ENCODE measurements at regions not wholly inside any gene's neighbourhood (a gene's known extent, or its start where the extent isn't known, plus 50 kb on each side); places are given as distances from the start of the nearest gene placed in this dataset.

GRCh38 chr3:94779699-94780098 lies 716.8 kb downstream of the NSUN3 start:
- H3K4me2 ChIP-seq (ENCODE audit: insufficient read depth, low read length), result no peak overlapping the region
- in situ Hi-C loops (cut with MboI) (no loop called here), intact Hi-C loops (cut with micrococcal nuclease) (no loop called here)
- CTCF ChIA-PET (ENCODE audit: low intra/inter-chr PET ratio), result no interaction called here
- BruUV-seq (replicated peaks), result no TSS peak
- no peaks in the 10 kb centered on the region for H3K27me3 ChIP-seq (ENCODE audit: control insufficient read depth in 2 of 2, insufficient read depth in 2 of 2, low read length in 2 of 2)
- POLR2A ChIA-PET, result no interaction called here
- no peak overlapping the region for H3K9ac ChIP-seq (ENCODE audit: insufficient read depth in 1 of 2, low read depth in 2 of 2, low read length in 2 of 2)
- no peak overlapping the region for H3K4me3 ChIP-seq
- DNase-seq (ENCODE audit: extremely low read depth in 1 of 4, low spot score in 3 of 4) (no peak), ATAC-seq (no peak), FAIRE-seq (no peak)
- no peaks in the 10 kb centered on the region for H3K4me1 ChIP-seq (replicated peaks in 1 of 2; ENCODE audit: control insufficient read depth in 2 of 2, insufficient read depth in 2 of 2, low read length in 2 of 2)
- H3K27ac ChIP-seq (ENCODE audit: extremely low read depth, low read depth, low read length), result no peak overlapping the region
- no peak overlapping the region for H2AFZ ChIP-seq (ENCODE audit: low read depth, low read length)
- no peaks in the 10 kb centered on the region for H3K36me3 ChIP-seq (ENCODE audit: control insufficient read depth, insufficient read depth, low read length)
- TF ChIP-seq KHSRP (IDR thresholded peaks at IDR 0.05) (no peak), RERE (CRISPR knock-in tag; IDR thresholded peaks at IDR 0.05; ENCODE audit: borderline replicate concordance) (no peak), TEAD2 (tag; IDR thresholded peaks at IDR 0.05) (no peak), STAG1 (CRISPR knock-in tag; IDR thresholded peaks at IDR 0.05; ENCODE audit: borderline replicate concordance) (no peak), SREBF1 (IDR thresholded peaks at IDR 0.05; ENCODE audit: borderline replicate concordance, low read depth, low read length) (no peak), ZNF316 (IDR thresholded peaks at IDR 0.05) (no peak), ZNF354B (CRISPR knock-in tag; IDR thresholded peaks at IDR 0.05) (no peak), ZNF174 (CRISPR knock-in tag; IDR thresholded peaks at IDR 0.05) (no peak), FOXA3 (CRISPR knock-in tag; conservative IDR thresholded peaks at IDR 0.05 in 1 of 2, IDR thresholded peaks at IDR 0.05 in 1 of 2) (no peak), FOXM1 (IDR thresholded peaks at IDR 0.05; ENCODE audit: low read depth) (no peak), FOXM1 (CRISPR knock-in tag; IDR thresholded peaks at IDR 0.05; ENCODE audit: low read depth) (no peak), CSDE1 (IDR thresholded peaks at IDR 0.05) (no peak), HIVEP1 (CRISPR knock-in tag; IDR thresholded peaks at IDR 0.05) (no peak), RFX1 (IDR thresholded peaks at IDR 0.05) (no peak), RAD21 (CRISPR knock-in tag; conservative IDR thresholded peaks at IDR 0.05 in 1 of 2, IDR thresholded peaks at IDR 0.05 in 1 of 2) (no peak), ZNF165 (CRISPR knock-in tag; IDR thresholded peaks at IDR 0.05; ENCODE audit: borderline replicate concordance) (no peak), PTTG1 (tag; IDR thresholded peaks at IDR 0.05; ENCODE audit: low read depth) (no peak)
- no peaks in the 10 kb centered on the region for H3K9me1 ChIP-seq (ENCODE audit: control insufficient read depth, insufficient read depth, low read length)
- WGBS (ENCODE audit: insufficient coverage, low coverage, missing lambda C conversion rate), result 0% methylated on average over 1 of the region's 1 CpG
- no peaks in the 10 kb centered on the region for H4K20me1 ChIP-seq (replicated peaks; ENCODE audit: control insufficient read depth, insufficient read depth, low read length)
- H3K79me2 ChIP-seq (ENCODE audit: control insufficient read depth, insufficient read depth, low read length), result no peaks in the 10 kb centered on the region
- H3K9me3 ChIP-seq (replicated peaks; ENCODE audit: control insufficient read depth, insufficient read depth, low read depth, low read length), result no peaks in the 10 kb centered on the region

Data from K562 (cell line).